Calu3 (cell line): ENCODE measurements at regions not wholly inside any gene's neighbourhood (a gene's known extent, or its start where the extent isn't known, plus 50 kb on each side); places are given as distances from the start of the nearest gene placed in this dataset.

ENCODE experiments used
- BruUV-seq: library from RNA; stranded (reverse); fragments of 400-500 nt; replicated peaks from 2 replicates; lab custom pipeline; 2021; lab: Mats Ljungman, UMichigan
- CTCF ChIA-PET: fragments of 300-600 bp; sonication (Branson Sonifier 250); formaldehyde crosslinking; loops from one replicate; lab custom pipeline; 2022; ENCODE audit warnings: antibody characterized with exemption; lab: Charles Lee
- DNase-seq: peaks from one replicate; pipeline ENCODE4 v3.0.0; 2022
- H3K27ac Mint-ChIP-seq: one replicate; pipeline ENCODE4 v1.8.0; 2022; ENCODE audit warnings: mixed read lengths; ENCODE audit not compliant: unreplicated experiment
- H3K27me3 Mint-ChIP-seq: one replicate; pipeline ENCODE4 v1.8.0; 2022; ENCODE audit warnings: mixed read lengths; ENCODE audit not compliant: unreplicated experiment
- H3K36me3 Mint-ChIP-seq: one replicate; pipeline ENCODE4 v1.8.0; 2022; ENCODE audit warnings: mild to moderate bottlenecking, moderate library complexity, mixed read lengths; ENCODE audit not compliant: insufficient read depth, unreplicated experiment
- H3K4me1 Mint-ChIP-seq: one replicate; pipeline ENCODE4 v1.8.0; 2022; ENCODE audit warnings: mild to moderate bottlenecking, low read depth, mixed read lengths; ENCODE audit not compliant: unreplicated experiment
- H3K4me3 Mint-ChIP-seq: one replicate; pipeline ENCODE4 v1.8.0; 2022; ENCODE audit warnings: mild to moderate bottlenecking, low read depth, moderate library complexity, mixed read lengths; ENCODE audit not compliant: unreplicated experiment
- H3K9me3 Mint-ChIP-seq: one replicate; pipeline ENCODE4 v1.8.0; 2022; ENCODE audit warnings: low read depth, mixed read lengths; ENCODE audit not compliant: unreplicated experiment
- intact Hi-C: fragments of 100-400 bp; cut with micrococcal nuclease; formaldehyde crosslinking; loops from one replicate; pipeline ENCODE4 v1.10.0; 2022; ENCODE audit not compliant: unreplicated experiment
- TF ChIP-seq, protein P1 (sequence below): fragments of 200-600 bp; IDR thresholded peaks from one replicate; pipeline ENCODE4 v1.8.0; 2022; ENCODE audit warnings: antibody characterized with exemption; ENCODE audit not compliant: unreplicated experiment

DNA sequence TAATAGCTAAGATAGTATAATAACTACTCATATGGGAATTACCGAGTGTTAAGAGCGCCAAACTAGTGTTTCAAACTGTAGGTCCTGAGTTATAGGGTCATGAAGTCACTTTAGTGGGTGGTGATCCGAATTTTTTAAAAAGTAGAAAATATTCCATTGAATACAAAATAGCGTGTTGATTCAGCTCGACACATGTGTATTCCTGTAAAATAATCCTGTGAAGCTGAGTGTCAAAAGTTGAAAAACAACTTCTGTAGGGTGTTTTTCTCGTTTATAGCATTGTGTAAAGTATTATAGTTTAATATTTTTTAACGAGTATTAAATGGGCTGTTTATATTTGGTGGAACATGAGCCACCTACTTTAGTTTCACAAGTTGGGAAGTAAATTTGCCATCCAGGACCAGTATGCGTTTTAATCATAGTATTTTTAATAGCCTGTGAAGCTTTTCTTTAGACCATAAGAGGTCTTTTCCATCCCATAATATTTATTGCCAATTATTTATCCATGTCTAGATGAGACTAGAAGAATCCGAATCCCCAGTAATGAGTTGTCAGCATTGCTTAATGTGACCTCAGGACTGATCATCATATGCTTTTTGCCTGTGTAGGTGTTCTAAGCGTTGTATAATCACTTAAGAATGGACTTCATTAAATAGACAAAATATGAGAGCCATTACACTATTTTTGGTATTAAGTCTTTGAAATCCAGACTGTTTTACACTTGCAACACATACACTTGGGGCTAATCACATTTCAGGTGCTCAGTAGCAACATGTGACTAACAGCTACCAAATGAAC lies 84.1 kb downstream of the PTPDC1 start:
- Mint-ChIP-seq H3K9me3 (no peaks in the 10 kb centered on the region), H3K4me3 (peak overlapping the region; percentile 83), H3K4me1 (peaks cover 17% of the 10 kb centered on the region), H3K27ac (no peak overlapping the region), H3K36me3 (peaks cover 33% of the 10 kb centered on the region), H3K27me3 (no peaks in the 10 kb centered on the region)
- TF ChIP-seq, protein P1, sequence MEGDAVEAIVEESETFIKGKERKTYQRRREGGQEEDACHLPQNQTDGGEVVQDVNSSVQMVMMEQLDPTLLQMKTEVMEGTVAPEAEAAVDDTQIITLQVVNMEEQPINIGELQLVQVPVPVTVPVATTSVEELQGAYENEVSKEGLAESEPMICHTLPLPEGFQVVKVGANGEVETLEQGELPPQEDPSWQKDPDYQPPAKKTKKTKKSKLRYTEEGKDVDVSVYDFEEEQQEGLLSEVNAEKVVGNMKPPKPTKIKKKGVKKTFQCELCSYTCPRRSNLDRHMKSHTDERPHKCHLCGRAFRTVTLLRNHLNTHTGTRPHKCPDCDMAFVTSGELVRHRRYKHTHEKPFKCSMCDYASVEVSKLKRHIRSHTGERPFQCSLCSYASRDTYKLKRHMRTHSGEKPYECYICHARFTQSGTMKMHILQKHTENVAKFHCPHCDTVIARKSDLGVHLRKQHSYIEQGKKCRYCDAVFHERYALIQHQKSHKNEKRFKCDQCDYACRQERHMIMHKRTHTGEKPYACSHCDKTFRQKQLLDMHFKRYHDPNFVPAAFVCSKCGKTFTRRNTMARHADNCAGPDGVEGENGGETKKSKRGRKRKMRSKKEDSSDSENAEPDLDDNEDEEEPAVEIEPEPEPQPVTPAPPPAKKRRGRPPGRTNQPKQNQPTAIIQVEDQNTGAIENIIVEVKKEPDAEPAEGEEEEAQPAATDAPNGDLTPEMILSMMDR: no peak
- BruUV-seq: no TSS peak
- no peak for DNase-seq
- CTCF ChIA-PET: no interaction called here
- intact Hi-C loops: loop anchor here (5.0 kb wide), 1 partner anchor 101 kb away; no protein-coding TSS in a partner anchor

DNA sequence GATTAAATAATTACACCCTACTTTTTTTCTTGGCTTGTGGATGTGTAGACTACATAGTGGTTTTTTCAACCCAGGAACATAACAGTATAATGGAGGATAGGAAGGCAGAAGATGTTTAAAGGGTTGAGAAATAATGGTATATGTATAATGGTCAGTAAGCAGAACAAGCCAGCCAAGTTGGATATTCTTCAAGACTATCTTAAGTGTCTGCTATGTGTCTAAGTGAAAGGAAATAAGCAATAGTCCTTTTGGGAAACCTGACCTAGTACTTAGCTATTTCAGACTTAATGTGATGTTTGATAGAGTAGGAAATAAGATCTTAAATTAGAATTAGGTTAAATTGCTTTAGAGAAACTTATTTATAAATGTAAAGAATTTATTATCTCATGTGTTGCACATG lies 85.7 kb downstream of the PTPDC1 start:
- no peak for DNase-seq
- Mint-ChIP-seq H3K4me3 (peak overlapping the region; percentile 83), H3K27me3 (no peaks in the 10 kb centered on the region), H3K27ac (peak overlapping the region; percentile 9), H3K9me3 (no peaks in the 10 kb centered on the region), H3K4me1 (peaks cover 15% of the 10 kb centered on the region), H3K36me3 (peaks cover 33% of the 10 kb centered on the region)
- intact Hi-C loops: loop anchor here (5.0 kb wide), 1 partner anchor 103 kb away; no protein-coding TSS in a partner anchor
- CTCF ChIA-PET: no interaction called here
- BruUV-seq: no TSS peak
- TF ChIP-seq, protein P1: no peak

DNA sequence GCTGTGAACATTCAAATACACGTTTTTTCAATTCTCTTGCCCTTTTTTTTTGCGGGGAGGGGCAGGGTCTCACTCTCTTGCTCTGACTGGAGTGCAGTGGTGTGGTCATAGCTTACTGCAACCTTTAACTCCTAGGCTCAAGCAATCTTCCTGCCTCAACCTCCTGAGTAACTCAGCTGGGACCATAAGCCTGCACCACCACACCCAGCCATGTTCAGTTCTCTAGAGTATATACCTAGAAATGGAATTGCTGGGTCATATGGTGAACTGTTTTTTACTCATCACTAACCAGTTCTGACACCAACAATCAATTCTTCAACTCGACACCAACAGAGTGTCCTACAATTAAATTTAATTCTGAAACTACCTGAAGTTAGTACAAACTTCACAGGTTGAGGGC lies 85.5 kb upstream of the ZNF169 start:
- CTCF ChIA-PET: no interaction called here
- peaks cover 25% of the 10 kb centered on the region for H3K36me3 Mint-ChIP-seq
- intact Hi-C loops: no loop called here
- H3K9me3 Mint-ChIP-seq: no peaks in the 10 kb centered on the region
- no peak overlapping the region for H3K4me3 Mint-ChIP-seq
- H3K27ac Mint-ChIP-seq: no peak overlapping the region
- BruUV-seq: no TSS peak
- no peak for DNase-seq
- peaks cover 8% of the 10 kb centered on the region for H3K4me1 Mint-ChIP-seq
- no peaks in the 10 kb centered on the region for H3K27me3 Mint-ChIP-seq
- TF ChIP-seq, protein P1: no peak

DNA sequence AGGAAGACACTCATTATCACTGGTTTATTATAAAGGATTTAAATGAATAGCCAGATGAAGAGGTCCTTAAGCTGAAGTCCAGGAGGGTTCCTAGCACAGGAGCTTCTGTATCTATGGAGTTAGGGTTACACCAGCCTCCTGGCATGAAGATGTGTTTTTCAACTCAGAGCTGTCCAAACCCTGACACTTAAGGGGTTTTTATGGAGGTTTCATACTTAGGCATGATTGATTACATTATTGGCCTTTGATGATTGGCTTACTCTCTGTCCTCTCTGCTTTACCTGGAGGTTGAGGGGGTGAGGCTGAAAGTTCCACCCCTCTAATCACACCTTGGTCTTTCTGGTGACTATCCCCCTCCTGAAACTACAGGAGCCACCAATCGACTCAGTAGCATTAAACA lies 84.9 kb upstream of the ZNF169 start:
- Mint-ChIP-seq H3K4me3 (no peak overlapping the region), H3K9me3 (no peaks in the 10 kb centered on the region), H3K4me1 (peaks cover 8% of the 10 kb centered on the region), H3K27me3 (no peaks in the 10 kb centered on the region), H3K36me3 (peaks cover 25% of the 10 kb centered on the region), H3K27ac (no peak overlapping the region)
- TF ChIP-seq, protein P1: no peak
- BruUV-seq: no TSS peak
- no peak for DNase-seq
- intact Hi-C loops: no loop called here
- CTCF ChIA-PET: no interaction called here
